HG02938 (cell line): ENCODE measurements at regions not wholly inside any gene's neighbourhood (a gene's known extent, or its start where the extent isn't known, plus 50 kb on each side); places are given as distances from the start of the nearest gene placed in this dataset.
"Not testable (repeated sequence)": the region's sequence is repeated elsewhere in the genome, so short reads cannot be mapped to it uniquely, and the experiment has no call there.

ENCODE experiments used
- ATAC-seq: cut with Tn5 transposase; IDR thresholded peaks from one replicate; pipeline ENCODE4 v1.9.1; 2021; ENCODE audit warnings: mild to moderate bottlenecking, moderate library complexity; ENCODE audit not compliant: unreplicated experiment

- ATAC-seq, result no peak
These were observed 57.3 kb upstream of the PRSS12 start for GRCh38 chr4:118410138-118410537.

GRCh38 chr4:118417325-118417724, 64.5 kb upstream of the PRSS12 start:
- ATAC-seq, result no peak

GRCh38 chr4:118417800-118418199, 65.0 kb upstream of the PRSS12 start:
- not testable (repeated sequence) for ATAC-seq

- not testable (repeated sequence) for ATAC-seq
These were observed 65.6 kb upstream of the PRSS12 start for GRCh38 chr4:118418396-118418795.

GRCh38 chr4:118419626-118420025, 66.8 kb upstream of the PRSS12 start:
- not testable (repeated sequence) for ATAC-seq

- ATAC-seq, result not testable (repeated sequence)
These were observed 71.3 kb upstream of the PRSS12 start for GRCh38 chr4:118424062-118424461.

GRCh38 chr4:118428881-118429280, 76.1 kb upstream of the PRSS12 start:
- ATAC-seq, result not testable (repeated sequence)

- ATAC-seq, result not testable (repeated sequence)
These were observed 79.6 kb upstream of the PRSS12 start for GRCh38 chr4:118432359-118432758.

GRCh38 chr4:118433612-118434375, 81.0 kb upstream of the PRSS12 start:
- not testable (repeated sequence) for ATAC-seq

GRCh38 chr4:118435415-118435814, 82.6 kb upstream of the PRSS12 start:
- ATAC-seq, result not testable (repeated sequence)

- ATAC-seq, result not testable (repeated sequence)
These were observed 89.5 kb upstream of the PRSS12 start for GRCh38 chr4:118442115-118442837.

GRCh38 chr4:118447397-118447796, 94.6 kb upstream of the PRSS12 start:
- not testable (repeated sequence) for ATAC-seq

GRCh38 chr4:118454857-118455256, 102.1 kb upstream of the PRSS12 start:
- ATAC-seq, result not testable (repeated sequence)

- not testable (repeated sequence) for ATAC-seq
These were observed 108.6 kb upstream of the PRSS12 start for GRCh38 chr4:118461435-118461834.

- not testable (repeated sequence) for ATAC-seq
These were observed 113.0 kb upstream of the PRSS12 start for GRCh38 chr4:118465831-118466230.

- not testable (repeated sequence) for ATAC-seq
These were observed 121.3 kb upstream of the PRSS12 start for GRCh38 chr4:118474001-118474626.

- ATAC-seq, result not testable (repeated sequence)
These were observed 122.0 kb upstream of the PRSS12 start for GRCh38 chr4:118474771-118475170.

GRCh38 chr4:118475901-118476300, 123.1 kb upstream of the PRSS12 start:
- not testable (repeated sequence) for ATAC-seq

- not testable (repeated sequence) for ATAC-seq
These were observed 125.0 kb upstream of the PRSS12 start for GRCh38 chr4:118477826-118478225.

- ATAC-seq, result not testable (repeated sequence)
These were observed 133.1 kb upstream of the PRSS12 start for GRCh38 chr4:118485801-118486314.

- not testable (repeated sequence) for ATAC-seq
These were observed 140.2 kb upstream of the PRSS12 start for GRCh38 chr4:118492963-118493362.
